Spleen (tissue), 11 donors: ENCODE measurements at regions not wholly inside any gene's neighbourhood (a gene's known extent, or its start where the extent isn't known, plus 50 kb on each side); places are given as distances from the start of the nearest gene placed in this dataset.

ENCODE experiments used
- DNase-seq: peaks from one replicate; pipeline ENCODE4 v3.0.0-alpha.2; 2020
- H3K27ac ChIP-seq, 8 donors: fragments of 200-600 bp; sonication (generic) in 7 of 8; 1 replicate in 4 of 8; 2 replicates in 4 of 8; pipeline versions ENCODE4 v1.5.0 to v1.8.0; 2016 to 2021; ENCODE audit warnings: inconsistent platforms in 4 of 8, mild to moderate bottlenecking in 4 of 8, moderate library complexity in 1 of 8
- H3K27me3 ChIP-seq, 7 donors: fragments of 200-600 bp; sonication (generic) in 6 of 7; replicated peaks in 1 of 7; 1 replicate in 4 of 7; 2 replicates in 3 of 7; pipeline versions ENCODE4 v1.5.0 to v1.8.0; 2016 to 2021; ENCODE audit warnings: inconsistent platforms in 3 of 7, mild to moderate bottlenecking in 1 of 7
- H3K36me3 ChIP-seq, 6 donors: fragments of 200-600 bp; sonication (generic) in 5 of 6; 1 replicate in 4 of 6; 2 replicates in 2 of 6; pipeline versions ENCODE4 v1.5.0 to v1.8.0; 2016 to 2021; ENCODE audit warnings: inconsistent platforms in 2 of 6
- H3K4me1 ChIP-seq, 6 donors: fragments of 200-600 bp; sonication (generic) in 5 of 6; 1 replicate in 3 of 6; 2 replicates in 3 of 6; pipeline versions ENCODE4 v1.5.0 to v1.8.0; 2016 to 2021; ENCODE audit warnings: inconsistent platforms in 3 of 6
- H3K4me3 ChIP-seq, 8 donors: fragments of 200-600 bp; sonication (generic) in 7 of 8; 1 replicate in 4 of 8; 2 replicates in 4 of 8; pipeline versions ENCODE4 v1.5.0 to v1.8.0; 2016 to 2021; ENCODE audit warnings: inconsistent platforms in 4 of 8, mild to moderate bottlenecking in 4 of 8, moderate library complexity in 2 of 8
- H3K9me3 ChIP-seq, 8 donors: fragments of 200-600 bp; sonication (generic) in 7 of 8; 1 replicate in 4 of 8; 2 replicates in 4 of 8; pipeline versions ENCODE4 v1.5.0 to v1.8.0; 2016 to 2021; ENCODE audit warnings: inconsistent platforms in 4 of 8
- POLR2A ChIP-seq, 3 donors: fragments of 450-650 bp; IDR thresholded peaks; one replicate each; pipeline ENCODE4 v1.5.1; 2017; ENCODE audit warnings: antibody characterized with exemption in 3 of 3, mild to moderate bottlenecking in 1 of 3
- POLR2AphosphoS5 ChIP-seq, 3 donors: sonication (generic); formaldehyde crosslinking; IDR thresholded peaks; one replicate each; pipeline ENCODE4 v1.5.1; 2017; ENCODE audit warnings: antibody characterized with exemption in 3 of 3
- WGBS, 5 donors: extraction: QIAGEN DNeasy Blood & Tissue Kit in 3 of 5; methylation state at CpG; one replicate each; pipeline versions ENCODE4 v1.1.5 to v1.1.7; 2013 to 2018; 5-methylcytosine and 5-hydroxymethylcytosine counted together
- intact Hi-C: fragments of 100-400 bp; cut with DNase I; formaldehyde crosslinking; loops from one replicate; pipeline ENCODE4 v1.15.0; 2023; ENCODE audit warnings: low total_unique reads
- microRNA-seq, 3 donors: library from miRNA; unstranded; fragments of <30 nt; microRNA quantifications; one replicate each; pipeline versions ENCODE4 to v1.1.0, GENCODE V29; 2019 to 2020
- small RNA-seq, 4 donors: library from RNA; depleted of rRNA; stranded (forward); fragments of <200 nt; gene quantifications; one replicate each; pipeline ENCODE3, GENCODE V24; 2016
- TF ChIP-seq, protein P1 (sequence below), 11 experiments: fragments of 200-600 bp in 7 of 11; fragments of 450-650 bp in 4 of 11; sonication (generic) in 4 of 11; IDR thresholded peaks in 8 of 11; conservative IDR thresholded peaks in 3 of 11; 1 replicate in 7 of 11; 2 replicates in 4 of 11; pipeline versions ENCODE4 v1.4.0 to v1.8.0; 2016 to 2021; ENCODE audit warnings: antibody characterized with exemption in 11 of 11, inconsistent platforms in 4 of 11, mild to moderate bottlenecking in 1 of 11
- donor health status: healthy with polysubstance abuse.
- donor health status: DM: no; HTN: no; CAD: no; lungs with moderate emphysema.
- donor health status: DM: no; HTN: no; CAD: no.
- donor health status: Bipolar disorder and iron deficiency.
- donor health status: healthy.
- donor health status: DM: no; HTN: no; CAD: no.
- donor health status: DM: yes; HTN: yes; CAD: no.

DNA sequence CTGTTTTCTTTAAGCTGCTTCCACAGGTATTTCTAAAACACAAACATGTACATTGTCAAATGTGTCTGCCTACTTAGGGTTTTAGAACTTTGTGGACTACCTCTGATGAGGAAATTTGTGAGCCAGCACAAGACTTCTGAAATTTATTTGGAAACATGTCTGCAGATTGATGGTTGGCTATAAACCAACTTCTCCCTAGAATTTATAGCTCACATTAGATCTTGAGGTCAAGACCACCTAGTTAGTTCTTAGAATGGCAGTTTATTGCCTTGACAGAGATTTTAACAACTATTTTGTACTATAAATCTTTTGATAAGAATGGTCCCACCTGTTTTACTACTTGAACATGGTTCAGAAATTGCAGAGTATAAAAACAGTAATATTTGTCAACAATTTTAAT is 72.7 kb upstream of the AADAT start:
- Histone ChIP-seq H3K27ac (no peak overlapping the region), H3K9me3 (peaks cover 0 to 25% (median 5%) of the 10 kb centered on the region in 8 donors), H3K36me3 (no peaks in the 10 kb centered on the region), H3K4me3 (no peak overlapping the region), H3K4me1 (no peaks in the 10 kb centered on the region), H3K27me3 (no peaks in the 10 kb centered on the region)
- DNase-seq = no peak
- intact Hi-C loops = no loop called here
- TF ChIP-seq POLR2A (IDR thresholded peaks at IDR 0.05) (no peak), POLR2AphosphoS5 (IDR thresholded peaks at IDR 0.05) (no peak)
- TF ChIP-seq, protein P1, sequence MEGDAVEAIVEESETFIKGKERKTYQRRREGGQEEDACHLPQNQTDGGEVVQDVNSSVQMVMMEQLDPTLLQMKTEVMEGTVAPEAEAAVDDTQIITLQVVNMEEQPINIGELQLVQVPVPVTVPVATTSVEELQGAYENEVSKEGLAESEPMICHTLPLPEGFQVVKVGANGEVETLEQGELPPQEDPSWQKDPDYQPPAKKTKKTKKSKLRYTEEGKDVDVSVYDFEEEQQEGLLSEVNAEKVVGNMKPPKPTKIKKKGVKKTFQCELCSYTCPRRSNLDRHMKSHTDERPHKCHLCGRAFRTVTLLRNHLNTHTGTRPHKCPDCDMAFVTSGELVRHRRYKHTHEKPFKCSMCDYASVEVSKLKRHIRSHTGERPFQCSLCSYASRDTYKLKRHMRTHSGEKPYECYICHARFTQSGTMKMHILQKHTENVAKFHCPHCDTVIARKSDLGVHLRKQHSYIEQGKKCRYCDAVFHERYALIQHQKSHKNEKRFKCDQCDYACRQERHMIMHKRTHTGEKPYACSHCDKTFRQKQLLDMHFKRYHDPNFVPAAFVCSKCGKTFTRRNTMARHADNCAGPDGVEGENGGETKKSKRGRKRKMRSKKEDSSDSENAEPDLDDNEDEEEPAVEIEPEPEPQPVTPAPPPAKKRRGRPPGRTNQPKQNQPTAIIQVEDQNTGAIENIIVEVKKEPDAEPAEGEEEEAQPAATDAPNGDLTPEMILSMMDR (IDR thresholded peaks at IDR 0.05 in 8 of 11, conservative IDR thresholded peaks at IDR 0.05 in 3 of 11) = no peak

DNA sequence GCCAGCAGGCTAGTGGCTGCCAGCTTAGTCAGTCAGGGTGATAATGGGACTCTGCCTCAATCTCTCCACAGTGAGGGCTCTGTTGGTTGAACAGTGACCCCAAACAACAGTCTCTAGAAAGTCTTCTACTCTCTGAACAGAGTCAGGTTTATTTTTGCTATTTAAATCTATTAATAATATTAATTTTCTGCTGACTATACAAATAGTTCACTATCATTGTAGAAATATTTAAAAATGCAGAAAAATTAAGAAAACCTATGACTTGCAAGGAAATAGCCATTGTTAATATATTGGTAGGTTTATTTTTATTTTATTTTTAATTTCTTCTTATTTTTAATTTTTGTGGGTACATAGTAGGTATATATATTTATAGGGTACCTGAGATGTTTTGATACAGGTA is 67.9 kb upstream of the AADAT start:
- Histone ChIP-seq H3K9me3 (peaks cover 0 to 24% (median 5%) of the 10 kb centered on the region in 8 donors), H3K27ac (no peak overlapping the region), H3K36me3 (no peaks in the 10 kb centered on the region), H3K27me3 (no peaks in the 10 kb centered on the region), H3K4me3 (no peak overlapping the region), H3K4me1 (no peaks in the 10 kb centered on the region)
- TF ChIP-seq POLR2A (IDR thresholded peaks at IDR 0.05) (no peak), POLR2AphosphoS5 (IDR thresholded peaks at IDR 0.05) (no peak)
- TF ChIP-seq, protein P1 (IDR thresholded peaks at IDR 0.05 in 8 of 11, conservative IDR thresholded peaks at IDR 0.05 in 3 of 11) = no peak
- DNase-seq = no peak
- intact Hi-C loops = no loop called here

DNA sequence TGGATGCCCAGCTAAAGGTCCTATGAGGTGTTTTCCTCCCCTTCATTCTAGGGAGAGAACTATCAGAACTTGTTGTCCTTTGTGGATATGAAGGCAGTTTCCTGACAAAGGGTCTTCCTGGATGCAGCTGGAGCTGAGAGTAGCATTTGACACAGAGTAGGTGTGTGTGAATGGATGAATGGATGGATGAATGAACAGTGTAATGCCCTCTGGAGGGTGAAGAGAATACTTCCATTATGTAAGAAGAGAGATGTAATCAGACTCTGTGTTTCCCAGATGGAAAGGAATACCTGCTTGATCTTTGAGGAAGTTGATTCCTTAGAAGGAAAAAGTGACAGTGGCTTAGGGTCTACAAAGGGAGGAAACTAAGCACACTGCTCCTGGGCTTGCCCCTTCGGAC is 55.4 kb upstream of the AADAT start:
- DNase-seq = no peak
- intact Hi-C loops = no loop called here
- H3K36me3 ChIP-seq = no peaks in the 10 kb centered on the region
- no peak overlapping the region for H3K4me3 ChIP-seq
- no peaks in the 10 kb centered on the region for H3K9me3 ChIP-seq
- no peaks in the 10 kb centered on the region for H3K4me1 ChIP-seq
- H3K27me3 ChIP-seq = no peaks in the 10 kb centered on the region
- TF ChIP-seq POLR2AphosphoS5 (IDR thresholded peaks at IDR 0.05) (no peak), POLR2A (IDR thresholded peaks at IDR 0.05) (no peak)
- TF ChIP-seq, protein P1 (IDR thresholded peaks at IDR 0.05 in 8 of 11, conservative IDR thresholded peaks at IDR 0.05 in 3 of 11) = no peak
- H3K27ac ChIP-seq = no peak overlapping the region
- WGBS, 5 donors = 71 to 79% (median 75%) methylated on average over 1 of the region's 1 CpG

GRCh38 chr4:170139764-170140163 is 50.0 kb upstream of the AADAT start:
- Histone ChIP-seq H3K4me3 (no peak overlapping the region), H3K27me3 (no peaks in the 10 kb centered on the region), H3K36me3 (no peaks in the 10 kb centered on the region), H3K9me3 (no peaks in the 10 kb centered on the region), H3K27ac (no peak overlapping the region), H3K4me1 (peaks cover 0 to 6% (median 0%) of the 10 kb centered on the region in 6 donors)
- WGBS, 5 donors = 75 to 93% (median 82%) methylated on average over 4 of the region's 4 CpGs
- DNase-seq = no peak
- TF ChIP-seq, protein P1 (IDR thresholded peaks at IDR 0.05 in 8 of 11, conservative IDR thresholded peaks at IDR 0.05 in 3 of 11) = no peak
- TF ChIP-seq POLR2AphosphoS5 (IDR thresholded peaks at IDR 0.05) (no peak), POLR2A (IDR thresholded peaks at IDR 0.05) (no peak)
- intact Hi-C loops = no loop called here

Small RNA genes in the stretch of these regions (microRNA-seq; reads per million reads assigned to microRNA genes)
- gene MIR6082 = 0 reads per million in 3 donors

Small RNA genes in the stretch of these regions (small RNA-seq; reads per million reads assigned to genes)
- gene AC097486.1 = 0 reads per million in 4 donors
- gene MIR6082 = 0 reads per million in 4 donors
- gene RNU6ATAC13P = 0 reads per million in 4 donors
